COR-L47 (cell line): ENCODE measurements at regions not wholly inside any gene's neighbourhood (a gene's known extent, or its start where the extent isn't known, plus 50 kb on each side); places are given as distances from the start of the nearest gene placed in this dataset.
"Not testable (repeated sequence)": the region's sequence is repeated elsewhere in the genome, so short reads cannot be mapped to it uniquely, and the experiment has no call there.

Source experiments
- DNase-seq: peaks from one replicate; lab custom pipeline; 2025; lab: John Stamatoyannopoulos, UW

- no peak for DNase-seq
Measured at GRCh38 chr3:20326541-20326940, 140.5 kb upstream of the SGO1 start.

- no peak for DNase-seq
Measured at GRCh38 chr3:20325563-20325962, 139.6 kb upstream of the SGO1 start.

GRCh38 chr3:20324664-20325478 is 138.9 kb upstream of the SGO1 start:
- DNase-seq: no peak

- no peak for DNase-seq
Measured at GRCh38 chr3:20323307-20323927, 137.4 kb upstream of the SGO1 start.

- no peak for DNase-seq
Measured at GRCh38 chr3:20322085-20322484, 136.1 kb upstream of the SGO1 start.

GRCh38 chr3:20321391-20322047 is 135.5 kb upstream of the SGO1 start:
- no peak for DNase-seq

- DNase-seq: no peak
Measured at GRCh38 chr3:20320489-20320888, 134.5 kb upstream of the SGO1 start.

GRCh38 chr3:20319551-20319950 is 133.5 kb upstream of the SGO1 start:
- DNase-seq: no peak

GRCh38 chr3:20317616-20318015 is 131.6 kb upstream of the SGO1 start:
- DNase-seq: no peak

GRCh38 chr3:20316238-20316637 is 130.2 kb upstream of the SGO1 start:
- DNase-seq: no peak

- no peak for DNase-seq
Measured at GRCh38 chr3:20310629-20311028, 124.6 kb upstream of the SGO1 start.

GRCh38 chr3:20307383-20307782 is 121.4 kb upstream of the SGO1 start:
- no peak for DNase-seq

GRCh38 chr3:20305647-20306046 is 119.6 kb upstream of the SGO1 start:
- DNase-seq: no peak

- DNase-seq: no peak
Measured at GRCh38 chr3:20302766-20303165, 116.8 kb upstream of the SGO1 start.

- DNase-seq: no peak
Measured at GRCh38 chr3:20288050-20288449, 102.0 kb upstream of the SGO1 start.

- DNase-seq: no peak
Measured at GRCh38 chr3:20280257-20280656, 94.3 kb upstream of the SGO1 start.

GRCh38 chr3:20265977-20266376 is 80.0 kb upstream of the SGO1 start:
- not testable (repeated sequence) for DNase-seq

- DNase-seq: no peak
Measured at GRCh38 chr3:20264900-20265567, 79.0 kb upstream of the SGO1 start.

GRCh38 chr3:20258371-20258770 is 72.4 kb upstream of the SGO1 start:
- DNase-seq: no peak

- no peak for DNase-seq
Measured at GRCh38 chr3:20256144-20256543, 70.1 kb upstream of the SGO1 start.

GRCh38 chr3:20254268-20255117 is 68.5 kb upstream of the SGO1 start:
- DNase-seq: no peak

- no peak for DNase-seq
Measured at GRCh38 chr3:20250786-20251185, 64.8 kb upstream of the SGO1 start.
